ENCODE measurements at regions not wholly inside any gene's neighbourhood (a gene's known extent, or its start where the extent isn't known, plus 50 kb on each side); places are given as distances from the start of the nearest gene placed in this dataset.

DNA sequence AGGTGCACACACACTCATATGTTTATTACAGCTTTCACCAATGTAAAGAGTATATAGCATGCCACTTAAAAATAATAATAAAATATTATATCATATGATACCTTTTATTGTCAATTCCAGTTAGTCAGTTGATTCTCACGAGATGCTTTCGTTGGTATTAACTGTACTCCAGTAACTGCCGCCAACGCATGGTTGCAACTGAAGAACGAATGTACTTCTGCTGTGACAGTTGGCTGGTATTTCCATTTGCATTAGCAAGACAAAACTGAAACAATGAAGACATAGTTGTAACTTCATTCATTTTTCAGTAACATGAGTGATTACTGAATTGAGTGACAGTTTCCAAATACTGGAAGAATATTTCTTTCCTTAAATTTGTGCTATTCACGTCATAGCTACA, 70.5 kb upstream of the PRKCQ start:
- TF ChIP-seq, protein P1, sequence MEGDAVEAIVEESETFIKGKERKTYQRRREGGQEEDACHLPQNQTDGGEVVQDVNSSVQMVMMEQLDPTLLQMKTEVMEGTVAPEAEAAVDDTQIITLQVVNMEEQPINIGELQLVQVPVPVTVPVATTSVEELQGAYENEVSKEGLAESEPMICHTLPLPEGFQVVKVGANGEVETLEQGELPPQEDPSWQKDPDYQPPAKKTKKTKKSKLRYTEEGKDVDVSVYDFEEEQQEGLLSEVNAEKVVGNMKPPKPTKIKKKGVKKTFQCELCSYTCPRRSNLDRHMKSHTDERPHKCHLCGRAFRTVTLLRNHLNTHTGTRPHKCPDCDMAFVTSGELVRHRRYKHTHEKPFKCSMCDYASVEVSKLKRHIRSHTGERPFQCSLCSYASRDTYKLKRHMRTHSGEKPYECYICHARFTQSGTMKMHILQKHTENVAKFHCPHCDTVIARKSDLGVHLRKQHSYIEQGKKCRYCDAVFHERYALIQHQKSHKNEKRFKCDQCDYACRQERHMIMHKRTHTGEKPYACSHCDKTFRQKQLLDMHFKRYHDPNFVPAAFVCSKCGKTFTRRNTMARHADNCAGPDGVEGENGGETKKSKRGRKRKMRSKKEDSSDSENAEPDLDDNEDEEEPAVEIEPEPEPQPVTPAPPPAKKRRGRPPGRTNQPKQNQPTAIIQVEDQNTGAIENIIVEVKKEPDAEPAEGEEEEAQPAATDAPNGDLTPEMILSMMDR (IDR thresholded peaks at IDR 0.05; ENCODE audit: poor library complexity), result no peak
- TF ChIP-seq EZH2 (IDR thresholded peaks at IDR 0.05; ENCODE audit: borderline replicate concordance) (no peak), EZH2phosphoT487 (IDR thresholded peaks at IDR 0.05; ENCODE audit: low read depth, severe bottlenecking, unreplicated experiment) (no peak)
